Ascending aorta (tissue), 2 donors: ENCODE measurements at regions not wholly inside any gene's neighbourhood (a gene's known extent, or its start where the extent isn't known, plus 50 kb on each side); places are given as distances from the start of the nearest gene placed in this dataset.

Experiments used
- DNase-seq, 2 donors: peaks; one replicate each; pipeline ENCODE4 v3.0.0-alpha.2; 2019; ENCODE audit warnings: low spot score in 2 of 2
- H3K27ac ChIP-seq, 2 donors: fragments of 200-600 bp; sonication (generic); one replicate each; pipeline ENCODE4 v1.5.1; 2016 to 2017; ENCODE audit warnings: mild to moderate bottlenecking in 1 of 2
- H3K27me3 ChIP-seq: fragments of 200-600 bp; sonication (generic); one replicate; pipeline ENCODE4 v1.5.1; 2017
- H3K36me3 ChIP-seq, 2 donors: fragments of 200-600 bp; sonication (generic); one replicate each; pipeline ENCODE4 v1.5.1; 2016
- H3K4me1 ChIP-seq, 2 donors: fragments of 200-600 bp; sonication (generic); one replicate each; pipeline ENCODE4 v1.5.1; 2016 to 2017; ENCODE audit warnings: mild to moderate bottlenecking in 1 of 2
- H3K4me3 ChIP-seq, 2 donors: fragments of 200-600 bp; sonication (generic); one replicate each; pipeline ENCODE4 v1.5.1; 2016 to 2017; ENCODE audit warnings: mild to moderate bottlenecking in 1 of 2
- H3K9me3 ChIP-seq, 2 donors: fragments of 200-600 bp; sonication (generic); one replicate each; pipeline ENCODE4 v1.5.1; 2016
- intact Hi-C: fragments of 100-400 bp; cut with DNase I; formaldehyde crosslinking; loops from one replicate; pipeline ENCODE4 v1.15.1; 2023
- TF ChIP-seq, protein P1 (sequence below), 3 experiments: fragments of 200-600 bp in 2 of 3; fragments of 450-650 bp in 1 of 3; sonication (generic) in 2 of 3; IDR thresholded peaks; one replicate each; pipeline ENCODE4 v1.5.1; 2016 to 2019; ENCODE audit warnings: antibody characterized with exemption in 3 of 3, mild to moderate bottlenecking in 1 of 3, moderate library complexity in 1 of 3

DNA sequence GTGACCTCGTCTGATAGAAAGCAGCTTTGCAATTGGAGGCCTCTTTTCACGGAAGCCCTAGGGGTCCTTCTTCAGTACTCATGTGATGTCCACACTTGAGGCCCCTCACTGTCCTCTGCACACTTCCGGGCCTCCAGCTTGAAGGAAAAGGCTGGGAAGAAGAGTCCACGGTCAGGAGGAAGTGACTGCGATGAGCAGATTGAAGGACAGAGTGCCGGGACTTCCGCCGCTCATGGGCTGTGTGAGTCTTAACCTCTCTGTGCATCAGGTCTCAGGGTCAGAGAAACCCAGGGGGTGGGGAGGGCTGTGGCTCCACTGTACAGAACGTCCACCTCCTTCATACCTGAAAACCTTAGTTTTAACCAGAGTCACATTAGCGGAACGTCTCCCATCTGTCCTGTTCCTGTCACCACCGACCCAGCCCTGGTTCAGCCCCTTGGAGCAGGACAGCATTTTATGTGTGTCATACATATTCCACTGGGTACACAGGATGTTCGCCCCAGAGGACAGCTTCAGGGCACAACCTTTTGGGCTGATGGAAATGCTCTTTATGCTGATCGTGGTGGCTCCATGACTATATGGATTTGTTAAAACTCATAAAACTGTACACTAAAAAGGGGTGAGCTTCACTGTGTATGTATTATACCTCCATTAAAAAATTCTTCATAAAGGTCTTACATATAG is 51.0 kb upstream of the SORCS2 start:
- no peak overlapping the region for H3K27ac ChIP-seq
- TF ChIP-seq, protein P1, sequence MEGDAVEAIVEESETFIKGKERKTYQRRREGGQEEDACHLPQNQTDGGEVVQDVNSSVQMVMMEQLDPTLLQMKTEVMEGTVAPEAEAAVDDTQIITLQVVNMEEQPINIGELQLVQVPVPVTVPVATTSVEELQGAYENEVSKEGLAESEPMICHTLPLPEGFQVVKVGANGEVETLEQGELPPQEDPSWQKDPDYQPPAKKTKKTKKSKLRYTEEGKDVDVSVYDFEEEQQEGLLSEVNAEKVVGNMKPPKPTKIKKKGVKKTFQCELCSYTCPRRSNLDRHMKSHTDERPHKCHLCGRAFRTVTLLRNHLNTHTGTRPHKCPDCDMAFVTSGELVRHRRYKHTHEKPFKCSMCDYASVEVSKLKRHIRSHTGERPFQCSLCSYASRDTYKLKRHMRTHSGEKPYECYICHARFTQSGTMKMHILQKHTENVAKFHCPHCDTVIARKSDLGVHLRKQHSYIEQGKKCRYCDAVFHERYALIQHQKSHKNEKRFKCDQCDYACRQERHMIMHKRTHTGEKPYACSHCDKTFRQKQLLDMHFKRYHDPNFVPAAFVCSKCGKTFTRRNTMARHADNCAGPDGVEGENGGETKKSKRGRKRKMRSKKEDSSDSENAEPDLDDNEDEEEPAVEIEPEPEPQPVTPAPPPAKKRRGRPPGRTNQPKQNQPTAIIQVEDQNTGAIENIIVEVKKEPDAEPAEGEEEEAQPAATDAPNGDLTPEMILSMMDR (IDR thresholded peaks at IDR 0.05), result no peak
- intact Hi-C loops, result no loop called here
- no peak for DNase-seq
- H3K4me3 ChIP-seq, result no peak overlapping the region
- H3K27me3 ChIP-seq, result no peaks in the 10 kb centered on the region
- H3K36me3 ChIP-seq, result no peaks in the 10 kb centered on the region
- H3K4me1 ChIP-seq, result no peaks in the 10 kb centered on the region
- H3K9me3 ChIP-seq, result no peaks in the 10 kb centered on the region

DNA sequence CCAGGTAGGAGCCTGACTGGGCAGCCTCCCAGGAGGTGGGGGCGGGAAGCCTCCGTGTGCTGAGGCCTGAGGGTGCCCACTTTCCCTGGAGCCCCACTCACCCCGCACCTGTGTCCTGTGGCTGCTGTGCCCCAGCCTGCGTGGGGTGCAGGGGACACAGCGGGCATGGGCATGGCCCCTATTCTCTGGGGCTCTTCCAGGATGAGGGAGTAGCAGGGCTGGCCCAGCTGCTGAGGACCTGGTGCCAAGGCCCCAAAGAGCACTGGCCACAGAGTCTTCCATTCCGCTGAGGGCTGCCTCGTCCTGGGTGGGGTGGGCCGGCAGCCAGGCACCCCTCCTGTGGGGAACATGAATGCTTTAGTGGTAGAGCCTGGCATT is 51.7 kb upstream of the SORCS2 start:
- Histone ChIP-seq H3K27ac (no peak overlapping the region), H3K9me3 (no peaks in the 10 kb centered on the region), H3K36me3 (no peaks in the 10 kb centered on the region), H3K27me3 (no peaks in the 10 kb centered on the region), H3K4me3 (no peak overlapping the region), H3K4me1 (no peaks in the 10 kb centered on the region)
- TF ChIP-seq, protein P1 (IDR thresholded peaks at IDR 0.05), result no peak
- intact Hi-C loops, result no loop called here
- DNase-seq, result no peak

DNA sequence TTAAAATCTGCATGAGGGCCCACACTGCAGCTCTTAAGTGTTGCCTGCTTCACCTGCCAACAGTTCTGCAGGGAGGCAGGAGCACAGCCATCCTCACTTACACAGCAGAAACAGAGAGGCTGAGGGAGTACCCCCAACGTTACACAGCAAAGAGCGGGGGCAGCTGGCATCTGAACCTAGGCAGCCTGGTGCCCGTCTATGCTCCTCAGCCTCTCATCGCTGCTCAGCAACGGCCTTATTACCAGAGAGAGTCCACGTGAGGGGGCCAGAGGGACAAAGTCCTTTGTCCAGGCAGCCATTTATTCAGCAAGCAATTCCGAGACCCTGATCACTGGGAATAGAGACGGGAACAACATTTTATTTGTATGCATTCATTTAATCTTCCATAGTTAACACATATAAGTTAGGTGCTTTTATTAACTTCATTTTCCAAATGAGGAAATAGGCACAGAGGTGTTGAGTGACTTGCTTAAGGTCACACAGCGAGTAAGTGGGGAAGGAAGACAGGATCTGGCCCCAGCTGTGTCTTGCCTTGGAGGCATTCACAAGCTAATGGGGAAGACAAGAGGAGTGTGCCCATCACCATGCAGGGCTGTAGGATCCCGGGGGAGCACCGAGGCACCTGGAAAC is 52.2 kb upstream of the SORCS2 start:
- intact Hi-C loops, result no loop called here
- H3K27ac ChIP-seq, result no peak overlapping the region
- DNase-seq, result no peak

DNA sequence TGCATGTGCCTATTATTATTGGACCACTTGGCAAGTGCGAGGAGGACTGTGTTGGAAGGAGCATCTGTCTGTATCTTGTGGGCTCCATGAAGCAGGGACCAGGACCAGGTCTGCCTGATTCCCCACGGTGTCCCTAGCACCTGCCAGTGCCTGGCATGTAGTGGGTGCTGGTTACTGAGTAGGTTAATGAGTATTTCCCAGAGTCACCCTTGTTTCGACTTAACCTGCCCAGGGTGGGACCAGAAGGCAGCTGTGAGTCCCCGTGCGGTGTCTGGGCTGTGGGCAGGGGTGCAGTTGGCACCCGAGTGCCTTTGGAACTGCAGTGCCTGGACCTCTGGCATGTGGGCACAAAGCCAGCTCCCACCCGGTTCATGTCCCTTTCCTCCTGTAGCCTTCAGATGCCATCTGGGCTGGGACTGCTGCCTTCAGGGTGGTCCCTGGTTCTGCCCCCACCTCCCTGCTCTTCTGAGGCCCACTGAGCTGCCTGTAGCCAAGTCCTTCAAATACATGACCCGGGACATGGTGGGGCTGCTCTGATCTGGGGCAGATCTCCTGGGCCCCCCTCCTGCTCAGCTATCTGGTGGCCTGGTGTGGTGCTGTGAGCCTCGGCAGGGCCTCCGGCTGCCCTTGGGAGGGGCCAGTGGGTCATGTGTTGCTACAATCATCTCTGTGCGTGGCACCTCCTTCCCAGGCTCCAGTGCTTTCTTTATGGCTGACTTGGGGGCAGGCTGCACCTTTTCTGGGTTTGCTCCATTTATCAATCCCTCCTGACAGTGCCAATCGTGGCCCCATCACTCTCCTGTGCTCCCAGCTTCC is 53.0 kb upstream of the SORCS2 start:
- peaks cover 0 to 3% of the 10 kb centered on the region in 2 donors for H3K4me1 ChIP-seq
- no peak overlapping the region for H3K4me3 ChIP-seq
- no peaks in the 10 kb centered on the region for H3K36me3 ChIP-seq
- TF ChIP-seq, protein P1 (IDR thresholded peaks at IDR 0.05), result no peak
- no peaks in the 10 kb centered on the region for H3K27me3 ChIP-seq
- H3K9me3 ChIP-seq, result no peaks in the 10 kb centered on the region
- intact Hi-C loops, result no loop called here
- no peak overlapping the region for H3K27ac ChIP-seq
- DNase-seq, result no peak

More for the DNA sequence above, 52.2 kb upstream of the SORCS2 start:
- no peaks in the 10 kb centered on the region for H3K36me3 ChIP-seq
- H3K4me1 ChIP-seq, result no peaks in the 10 kb centered on the region
- TF ChIP-seq, protein P1 (IDR thresholded peaks at IDR 0.05), result no peak
- H3K4me3 ChIP-seq, result no peak overlapping the region
- H3K27me3 ChIP-seq, result no peaks in the 10 kb centered on the region
- no peaks in the 10 kb centered on the region for H3K9me3 ChIP-seq

DNA sequence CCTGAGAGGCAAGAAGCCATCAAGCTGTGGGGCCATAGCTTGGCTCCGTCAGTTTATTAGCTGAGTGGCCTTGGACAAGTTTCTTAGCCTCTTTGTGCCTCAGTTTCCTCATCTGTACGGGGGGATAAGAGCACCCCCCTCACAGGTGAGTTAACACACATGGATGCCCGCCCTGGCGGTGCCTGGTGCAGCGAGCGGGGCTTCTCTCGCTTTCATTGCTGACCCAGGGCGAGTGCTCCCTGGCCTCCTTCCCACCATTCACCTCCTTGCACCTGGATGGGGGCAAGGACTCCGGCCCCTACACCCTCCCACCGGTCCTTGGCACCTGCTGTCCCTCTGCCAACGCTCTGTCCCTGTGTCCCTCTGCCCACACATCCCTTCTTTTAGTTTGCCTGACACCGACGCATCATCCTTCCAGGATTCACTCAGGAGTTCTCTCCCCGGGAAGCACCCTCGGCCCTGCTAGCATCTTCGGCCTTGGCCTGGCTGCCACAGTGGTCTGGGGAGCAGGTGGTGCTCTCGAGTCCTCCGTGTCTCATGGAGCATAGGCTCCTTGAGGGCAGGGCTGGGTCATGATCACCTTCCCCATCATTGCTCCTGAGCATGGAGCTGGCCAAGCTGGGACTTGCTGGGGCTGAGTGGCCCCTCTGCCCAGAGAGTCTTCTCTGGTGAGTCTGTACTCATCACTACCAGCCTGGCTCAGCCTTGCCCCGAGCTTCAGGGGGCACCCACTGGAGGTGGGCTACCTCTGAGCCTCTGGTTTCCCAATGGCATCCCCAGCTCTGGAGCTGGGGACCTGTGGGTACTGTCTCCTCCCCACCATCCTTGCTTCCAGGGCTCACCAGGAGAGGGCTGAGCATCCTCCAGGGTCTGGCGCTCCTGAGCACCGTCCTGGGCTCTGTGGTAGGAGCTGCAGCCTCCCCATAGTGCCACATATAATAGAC is 53.8 kb upstream of the SORCS2 start:
- H3K4me3 ChIP-seq, result no peak overlapping the region
- TF ChIP-seq, protein P1 (IDR thresholded peaks at IDR 0.05), result no peak
- no peaks in the 10 kb centered on the region for H3K9me3 ChIP-seq
- H3K27ac ChIP-seq, result no peak overlapping the region
- DNase-seq, result no peak
- no peaks in the 10 kb centered on the region for H3K36me3 ChIP-seq
- intact Hi-C loops, result no loop called here
- no peaks in the 10 kb centered on the region for H3K27me3 ChIP-seq
- H3K4me1 ChIP-seq, result peaks cover 0 to 3% of the 10 kb centered on the region in 2 donors
